ENCODE measurements at regions not wholly inside any gene's neighbourhood (a gene's known extent, or its start where the extent isn't known, plus 50 kb on each side); places are given as distances from the start of the nearest gene placed in this dataset.

GRCh38 chr2:182521453-182522404 lies 94.9 kb upstream of the PDE1A start:
- no peak for TF ChIP-seq POLR2A (IDR thresholded peaks at IDR 0.05)
- TF ChIP-seq POLR2AphosphoS5 (IDR thresholded peaks at IDR 0.05): no peak
- no peak for TF ChIP-seq CTCF (IDR thresholded peaks at IDR 0.05)

All from stomach (tissue), 4 donors.